ENCODE measurements at regions not wholly inside any gene's neighbourhood (a gene's known extent, or its start where the extent isn't known, plus 50 kb on each side); places are given as distances from the start of the nearest gene placed in this dataset.

GRCh38 chr2:174662459-174662858, 64.9 kb upstream of the WIPF1 start:
- H3K36me3 Mint-ChIP-seq (ENCODE audit: low read depth) = peaks cover 5% of the 10 kb centered on the region
- no peak overlapping the region for H3K27ac Mint-ChIP-seq
- H3K27me3 Mint-ChIP-seq (ENCODE audit: low read depth) = no peaks in the 10 kb centered on the region
- H3K4me3 Mint-ChIP-seq = no peak overlapping the region
- no peaks in the 10 kb centered on the region for H3K9me3 Mint-ChIP-seq
- H3K4me1 Mint-ChIP-seq (ENCODE audit: low read depth) = peaks cover 37% of the 10 kb centered on the region

GRCh38 chr2:174660984-174661675, 63.5 kb upstream of the WIPF1 start:
- H3K27me3 Mint-ChIP-seq (ENCODE audit: low read depth) = no peaks in the 10 kb centered on the region
- peaks cover 5% of the 10 kb centered on the region for H3K9me3 Mint-ChIP-seq
- no peak overlapping the region for H3K27ac Mint-ChIP-seq
- no peak overlapping the region for H3K4me3 Mint-ChIP-seq
- H3K36me3 Mint-ChIP-seq (ENCODE audit: low read depth) = peaks cover 12% of the 10 kb centered on the region
- H3K4me1 Mint-ChIP-seq (ENCODE audit: low read depth) = peaks cover 32% of the 10 kb centered on the region

GRCh38 chr2:174659069-174659900, 61.7 kb upstream of the WIPF1 start:
- H3K9me3 Mint-ChIP-seq = peaks cover 21% of the 10 kb centered on the region
- no peaks in the 10 kb centered on the region for H3K27me3 Mint-ChIP-seq (ENCODE audit: low read depth)
- H3K4me3 Mint-ChIP-seq = no peak overlapping the region
- peaks cover 30% of the 10 kb centered on the region for H3K36me3 Mint-ChIP-seq (ENCODE audit: low read depth)
- H3K27ac Mint-ChIP-seq = peak overlapping the region; percentile 47
- peaks cover 36% of the 10 kb centered on the region for H3K4me1 Mint-ChIP-seq (ENCODE audit: low read depth)

GRCh38 chr2:174656676-174657176, 59.1 kb upstream of the WIPF1 start:
- peak overlapping the region; percentile 11 for H3K27ac Mint-ChIP-seq
- H3K9me3 Mint-ChIP-seq = peaks cover 21% of the 10 kb centered on the region
- no peaks in the 10 kb centered on the region for H3K27me3 Mint-ChIP-seq (ENCODE audit: low read depth)
- H3K36me3 Mint-ChIP-seq (ENCODE audit: low read depth) = peaks cover 39% of the 10 kb centered on the region
- no peak overlapping the region for H3K4me3 Mint-ChIP-seq
- H3K4me1 Mint-ChIP-seq (ENCODE audit: low read depth) = peaks cover 31% of the 10 kb centered on the region

GRCh38 chr2:174656035-174656434, 58.4 kb upstream of the WIPF1 start:
- peaks cover 21% of the 10 kb centered on the region for H3K9me3 Mint-ChIP-seq
- peaks cover 26% of the 10 kb centered on the region for H3K4me1 Mint-ChIP-seq (ENCODE audit: low read depth)
- H3K36me3 Mint-ChIP-seq (ENCODE audit: low read depth) = peaks cover 39% of the 10 kb centered on the region
- no peak overlapping the region for H3K4me3 Mint-ChIP-seq
- H3K27me3 Mint-ChIP-seq (ENCODE audit: low read depth) = no peaks in the 10 kb centered on the region
- H3K27ac Mint-ChIP-seq = no peak overlapping the region

GRCh38 chr2:174654419-174654941, 56.9 kb upstream of the WIPF1 start:
- Mint-ChIP-seq H3K27ac (no peak overlapping the region), H3K4me3 (no peak overlapping the region), H3K27me3 (ENCODE audit: low read depth) (no peaks in the 10 kb centered on the region), H3K9me3 (peaks cover 24% of the 10 kb centered on the region), H3K4me1 (ENCODE audit: low read depth) (peaks cover 34% of the 10 kb centered on the region), H3K36me3 (ENCODE audit: low read depth) (peaks cover 47% of the 10 kb centered on the region)

GRCh38 chr2:174648896-174649295, 51.3 kb upstream of the WIPF1 start:
- Mint-ChIP-seq H3K27me3 (ENCODE audit: low read depth) (no peaks in the 10 kb centered on the region), H3K27ac (no peak overlapping the region), H3K4me1 (ENCODE audit: low read depth) (peaks cover 21% of the 10 kb centered on the region), H3K36me3 (ENCODE audit: low read depth) (peaks cover 32% of the 10 kb centered on the region), H3K9me3 (peaks cover 12% of the 10 kb centered on the region), H3K4me3 (no peak overlapping the region)

Measured in T-helper 1 cell treated with Interleukin-12 subunit alpha and Interleukin-12 subunit beta and Interleukin-4 antibody, amounts not matched to agents 30 μg/mL and 1 μg/mL, for 36 hours (primary cell).